ENCODE measurements at regions not wholly inside any gene's neighbourhood (a gene's known extent, or its start where the extent isn't known, plus 50 kb on each side); places are given as distances from the start of the nearest gene placed in this dataset.
A peak's percentile ranks its signal among the peaks of the same experiment; 100 is the strongest.

DNA sequence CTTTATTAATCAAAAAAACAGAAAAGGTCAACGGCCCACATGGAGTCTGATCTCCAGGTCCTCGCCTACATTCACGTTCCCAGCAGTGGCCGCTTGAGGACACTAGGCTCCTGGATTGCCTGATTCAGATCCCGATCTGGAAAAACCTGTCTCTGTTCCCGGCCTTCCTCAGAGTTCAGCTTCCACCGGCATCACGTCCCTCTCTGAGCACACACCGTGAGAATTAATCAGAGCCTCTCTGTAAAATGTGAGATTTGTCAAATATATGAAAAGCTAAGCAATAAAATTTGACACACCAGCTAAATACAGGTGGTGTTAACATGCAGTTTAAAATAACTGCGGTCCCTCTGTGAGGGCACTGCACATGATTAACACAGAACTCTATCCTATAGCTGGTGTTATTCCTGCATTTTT lies 122.8 kb upstream of the COL21A1 start (continued):
- no peak for TF ChIP-seq ZNF550 (CRISPR knock-in tag; IDR thresholded peaks at IDR 0.05; ENCODE audit: borderline replicate concordance)
- TF ChIP-seq ZNF567 (CRISPR knock-in tag; IDR thresholded peaks at IDR 0.05; ENCODE audit: borderline replicate concordance), result no peak
- TF ChIP-seq GTF2F1 (IDR thresholded peaks at IDR 0.05; ENCODE audit: low read length), result no peak
- TF ChIP-seq ZNF781 (CRISPR knock-in tag; IDR thresholded peaks at IDR 0.05; ENCODE audit: borderline replicate concordance, not compliant biosample characterization), result peak; percentile 65
- TF ChIP-seq RFX1 (IDR thresholded peaks at IDR 0.05), result no peak
- no peak for TF ChIP-seq ZSCAN30 (CRISPR knock-in tag; IDR thresholded peaks at IDR 0.05)
- no peak for TF ChIP-seq ZNF629 (CRISPR knock-in tag; conservative IDR thresholded peaks at IDR 0.05)
- TF ChIP-seq, protein P1, sequence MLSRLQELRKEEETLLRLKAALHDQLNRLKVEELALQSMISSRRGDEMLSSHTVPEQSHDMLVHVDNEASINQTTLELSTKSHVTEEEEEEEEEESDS (CRISPR knock-in tag; IDR thresholded peaks at IDR 0.05; ENCODE audit: borderline replicate concordance), result no peak
- no peak for TF ChIP-seq ZNF83 (CRISPR knock-in tag; IDR thresholded peaks at IDR 0.05; ENCODE audit: borderline replicate concordance)
- TF ChIP-seq ZNF883 (CRISPR knock-in tag; IDR thresholded peaks at IDR 0.05; ENCODE audit: not compliant biosample characterization), result no peak
- TF ChIP-seq ZFP90 (CRISPR knock-in tag; IDR thresholded peaks at IDR 0.05; ENCODE audit: borderline replicate concordance), result 0 out of 2 replicates have a peak, but pooled peaks have one; percentile 55
- no peak for TF ChIP-seq ZNF777 (CRISPR knock-in tag; IDR thresholded peaks at IDR 0.05)
- peak; percentile 55; the same call in 1 of the 2 replicates for TF ChIP-seq HOXA5 (CRISPR knock-in tag; IDR thresholded peaks at IDR 0.05)
- TF ChIP-seq ATF7-NPFF (CRISPR knock-in tag; IDR thresholded peaks at IDR 0.05; ENCODE audit: low read depth), result no peak
- TF ChIP-seq, protein P2, sequence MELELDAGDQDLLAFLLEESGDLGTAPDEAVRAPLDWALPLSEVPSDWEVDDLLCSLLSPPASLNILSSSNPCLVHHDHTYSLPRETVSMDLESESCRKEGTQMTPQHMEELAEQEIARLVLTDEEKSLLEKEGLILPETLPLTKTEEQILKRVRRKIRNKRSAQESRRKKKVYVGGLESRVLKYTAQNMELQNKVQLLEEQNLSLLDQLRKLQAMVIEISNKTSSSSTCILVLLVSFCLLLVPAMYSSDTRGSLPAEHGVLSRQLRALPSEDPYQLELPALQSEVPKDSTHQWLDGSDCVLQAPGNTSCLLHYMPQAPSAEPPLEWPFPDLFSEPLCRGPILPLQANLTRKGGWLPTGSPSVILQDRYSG (CRISPR knock-in tag; IDR thresholded peaks at IDR 0.05), result 0 out of 2 replicates have a peak, but pooled peaks have one; percentile 6
- TF ChIP-seq ZNF350 (CRISPR knock-in tag; IDR thresholded peaks at IDR 0.05; ENCODE audit: borderline replicate concordance, low read depth), result no peak
- peak; percentile 71; the same call in 1 of the 2 replicates for TF ChIP-seq KMT2B (CRISPR knock-in tag; IDR thresholded peaks at IDR 0.05)
- TF ChIP-seq, protein P3, sequence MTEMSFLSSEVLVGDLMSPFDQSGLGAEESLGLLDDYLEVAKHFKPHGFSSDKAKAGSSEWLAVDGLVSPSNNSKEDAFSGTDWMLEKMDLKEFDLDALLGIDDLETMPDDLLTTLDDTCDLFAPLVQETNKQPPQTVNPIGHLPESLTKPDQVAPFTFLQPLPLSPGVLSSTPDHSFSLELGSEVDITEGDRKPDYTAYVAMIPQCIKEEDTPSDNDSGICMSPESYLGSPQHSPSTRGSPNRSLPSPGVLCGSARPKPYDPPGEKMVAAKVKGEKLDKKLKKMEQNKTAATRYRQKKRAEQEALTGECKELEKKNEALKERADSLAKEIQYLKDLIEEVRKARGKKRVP (CRISPR knock-in tag; IDR thresholded peaks at IDR 0.05), result no peak
- TF ChIP-seq, protein P4, sequence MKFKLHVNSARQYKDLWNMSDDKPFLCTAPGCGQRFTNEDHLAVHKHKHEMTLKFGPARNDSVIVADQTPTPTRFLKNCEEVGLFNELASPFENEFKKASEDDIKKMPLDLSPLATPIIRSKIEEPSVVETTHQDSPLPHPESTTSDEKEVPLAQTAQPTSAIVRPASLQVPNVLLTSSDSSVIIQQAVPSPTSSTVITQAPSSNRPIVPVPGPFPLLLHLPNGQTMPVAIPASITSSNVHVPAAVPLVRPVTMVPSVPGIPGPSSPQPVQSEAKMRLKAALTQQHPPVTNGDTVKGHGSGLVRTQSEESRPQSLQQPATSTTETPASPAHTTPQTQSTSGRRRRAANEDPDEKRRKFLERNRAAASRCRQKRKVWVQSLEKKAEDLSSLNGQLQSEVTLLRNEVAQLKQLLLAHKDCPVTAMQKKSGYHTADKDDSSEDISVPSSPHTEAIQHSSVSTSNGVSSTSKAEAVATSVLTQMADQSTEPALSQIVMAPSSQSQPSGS (CRISPR knock-in tag; IDR thresholded peaks at IDR 0.05), result no peak; the same call in 1 of the 2 replicates
- no peak for TF ChIP-seq NFE2L1 (CRISPR knock-in tag; IDR thresholded peaks at IDR 0.05; ENCODE audit: borderline replicate concordance)
- TF ChIP-seq, protein P5, sequence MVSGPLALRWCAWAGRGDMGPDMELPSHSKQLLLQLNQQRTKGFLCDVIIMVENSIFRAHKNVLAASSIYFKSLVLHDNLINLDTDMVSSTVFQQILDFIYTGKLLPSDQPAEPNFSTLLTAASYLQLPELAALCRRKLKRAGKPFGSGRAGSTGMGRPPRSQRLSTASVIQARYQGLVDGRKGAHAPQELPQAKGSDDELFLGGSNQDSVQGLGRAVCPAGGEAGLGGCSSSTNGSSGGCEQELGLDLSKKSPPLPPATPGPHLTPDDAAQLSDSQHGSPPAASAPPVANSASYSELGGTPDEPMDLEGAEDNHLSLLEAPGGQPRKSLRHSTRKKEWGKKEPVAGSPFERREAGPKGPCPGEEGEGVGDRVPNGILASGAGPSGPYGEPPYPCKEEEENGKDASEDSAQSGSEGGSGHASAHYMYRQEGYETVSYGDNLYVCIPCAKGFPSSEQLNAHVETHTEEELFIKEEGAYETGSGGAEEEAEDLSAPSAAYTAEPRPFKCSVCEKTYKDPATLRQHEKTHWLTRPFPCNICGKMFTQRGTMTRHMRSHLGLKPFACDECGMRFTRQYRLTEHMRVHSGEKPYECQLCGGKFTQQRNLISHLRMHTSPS (CRISPR knock-in tag; IDR thresholded peaks at IDR 0.05; ENCODE audit: low read depth), result no peak
- TF ChIP-seq DNMT1 (CRISPR knock-in tag; IDR thresholded peaks at IDR 0.05), result no peak
- TF ChIP-seq, protein P6, sequence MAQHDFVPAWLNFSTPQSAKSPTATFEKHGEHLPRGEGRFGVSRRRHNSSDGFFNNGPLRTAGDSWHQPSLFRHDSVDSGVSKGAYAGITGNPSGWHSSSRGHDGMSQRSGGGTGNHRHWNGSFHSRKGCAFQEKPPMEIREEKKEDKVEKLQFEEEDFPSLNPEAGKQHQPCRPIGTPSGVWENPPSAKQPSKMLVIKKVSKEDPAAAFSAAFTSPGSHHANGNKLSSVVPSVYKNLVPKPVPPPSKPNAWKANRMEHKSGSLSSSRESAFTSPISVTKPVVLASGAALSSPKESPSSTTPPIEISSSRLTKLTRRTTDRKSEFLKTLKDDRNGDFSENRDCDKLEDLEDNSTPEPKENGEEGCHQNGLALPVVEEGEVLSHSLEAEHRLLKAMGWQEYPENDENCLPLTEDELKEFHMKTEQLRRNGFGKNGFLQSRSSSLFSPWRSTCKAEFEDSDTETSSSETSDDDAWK (CRISPR knock-in tag; IDR thresholded peaks at IDR 0.05), result no peak

Measured in HepG2 (cell line).